H1 (cell line): ENCODE measurements at regions not wholly inside any gene's neighbourhood (a gene's known extent, or its start where the extent isn't known, plus 50 kb on each side); places are given as distances from the start of the nearest gene placed in this dataset.

Source experiments
- CTCF ChIA-PET: fragments of 300-600 bp; sonication (Branson Sonifier 250); formaldehyde crosslinking; loops from one replicate; lab custom pipeline; 2021; ENCODE audit not compliant: partially characterized antibody; lab: Charles Lee
- POLR2A ChIA-PET: fragments of 300-600 bp; sonication (Branson Sonifier 250); formaldehyde crosslinking; loops from one replicate; lab custom pipeline; 2021; ENCODE audit warnings: inconsistent platforms; ENCODE audit not compliant: partially characterized antibody; lab: Charles Lee
- DNase-seq, 2 experiments: peaks; one replicate each; pipeline versions ENCODE4 v3.0.0 to v3.0.0-alpha.2; 2010 to 2022; ENCODE audit warnings: low spot score in 2 of 2, low read depth in 1 of 2, mixed read lengths in 1 of 2
- FAIRE-seq: peaks from 2 replicates; lab custom pipeline; 2011; peaks lifted over from hg19 to GRCh38; lab: Jason Lieb, UNC
- H2AFZ ChIP-seq: 2 replicates; pipeline ENCODE4 v1.8.1; 2012; ENCODE audit warnings: low read length, inconsistent platforms
- H2AK5ac ChIP-seq: 2 replicates; pipeline ENCODE4 v1.6.1; 2013; ENCODE audit warnings: low read depth, low read length
- H2BK120ac ChIP-seq: replicated peaks from 2 replicates; pipeline ENCODE3; 2013; ENCODE audit warnings: low read depth, low read length, inconsistent platforms
- H2BK12ac ChIP-seq: 2 replicates; pipeline ENCODE4 v1.6.1; 2013; ENCODE audit warnings: low read depth, low read length
- H2BK15ac ChIP-seq: 2 replicates; pipeline ENCODE4 v1.6.1; 2013; ENCODE audit warnings: low read length
- H2BK20ac ChIP-seq: 2 replicates; pipeline ENCODE4 v1.6.1; 2013; ENCODE audit warnings: low read length
- H2BK5ac ChIP-seq: 2 replicates; pipeline ENCODE4 v1.6.1; 2013; ENCODE audit warnings: low read depth, low read length
- H3K14ac ChIP-seq: 2 replicates; pipeline ENCODE4 v1.6.1; 2013; ENCODE audit warnings: inconsistent platforms; ENCODE audit not compliant: insufficient read length
- H3K18ac ChIP-seq: 2 replicates; pipeline ENCODE4 v1.6.1; 2013; ENCODE audit warnings: low read length; ENCODE audit errors: extremely low read depth
- H3K23ac ChIP-seq: 2 replicates; pipeline ENCODE4 v1.6.1; 2013; ENCODE audit warnings: inconsistent platforms; ENCODE audit not compliant: insufficient read length
- H3K23me2 ChIP-seq: 2 replicates; pipeline ENCODE4 v1.6.1; 2013; ENCODE audit warnings: low read depth, low read length
- H3K27ac ChIP-seq: 2 replicates; pipeline ENCODE4 v1.6.1; 2011; ENCODE audit warnings: low read depth, low read length, inconsistent platforms
- H3K27me3 ChIP-seq, 4 experiments: replicated peaks in 1 of 4; 1 replicate in 1 of 4; 2 replicates in 3 of 4; pipeline versions ENCODE4 v1.6.1 to v1.8.1; 2011 to 2013; ENCODE audit warnings: low read length in 3 of 4, mild to moderate bottlenecking in 3 of 4, inconsistent platforms in 2 of 4, mixed read lengths in 2 of 4, moderate library complexity in 1 of 4; ENCODE audit not compliant: control insufficient read depth in 3 of 4, insufficient read depth in 3 of 4; ENCODE audit errors: extremely low read depth in 1 of 4
- H3K36me3 ChIP-seq, 4 experiments: 2 replicates each; pipeline versions ENCODE4 v1.6.1 to v1.8.1; 2011 to 2013; ENCODE audit warnings: mild to moderate bottlenecking in 4 of 4, low read length in 3 of 4, moderate library complexity in 2 of 4, control low read depth in 1 of 4, inconsistent platforms in 1 of 4; ENCODE audit not compliant: insufficient read depth in 4 of 4, control insufficient read depth in 2 of 4
- H3K4ac ChIP-seq: replicated peaks from 2 replicates; pipeline ENCODE3; 2013; ENCODE audit warnings: low read length, low read depth, mixed read lengths, inconsistent platforms; ENCODE audit not compliant: insufficient read length
- H3K4me1 ChIP-seq, 4 experiments: replicated peaks in 1 of 4; 1 replicate in 1 of 4; 2 replicates in 3 of 4; pipeline versions ENCODE4 v1.6.1 to v1.8.1; 2011 to 2013; ENCODE audit warnings: low read length in 3 of 4, inconsistent platforms in 2 of 4, mixed read lengths in 1 of 4; ENCODE audit not compliant: insufficient read depth in 4 of 4, control insufficient read depth in 3 of 4
- H3K4me2 ChIP-seq, 2 experiments: 2 replicates each; pipeline versions ENCODE4 v1.6.1 to v1.8.1; 2011 to 2013; ENCODE audit warnings: low read depth in 2 of 2, low read length in 2 of 2, control low read depth in 1 of 2, inconsistent platforms in 1 of 2, mild to moderate bottlenecking in 1 of 2; ENCODE audit not compliant: insufficient read depth in 1 of 2
- H3K4me3 ChIP-seq, 4 experiments: fragments of 200-600, 300-600 bp in 1 of 4; sonication (generic), shearing (Covaris generic), sonication (Bioruptor Twin) in 1 of 4; 2 replicates each; pipeline versions ENCODE4 v1.5.1 to v1.8.1; 2011 to 2016; ENCODE audit warnings: low read length in 4 of 4, low read depth in 3 of 4, control low read depth in 2 of 4, inconsistent platforms in 2 of 4, mild to moderate bottlenecking in 2 of 4, mixed read lengths in 1 of 4, moderate library complexity in 1 of 4; ENCODE audit not compliant: insufficient read depth in 2 of 4; ENCODE audit errors: extremely low read depth in 1 of 4
- H3K56ac ChIP-seq: replicated peaks from 2 replicates; pipeline ENCODE3; 2013; ENCODE audit warnings: low read depth, mild to moderate bottlenecking, mixed read lengths, low read length, inconsistent platforms; ENCODE audit not compliant: insufficient read length
- H3K79me1 ChIP-seq: 2 replicates; pipeline ENCODE4 v1.6.1; 2013; ENCODE audit warnings: low read depth, low read length, control low read depth
- H3K79me2 ChIP-seq, 2 experiments: 2 replicates each; pipeline versions ENCODE4 v1.6.1 to v1.8.1; 2012 to 2013; ENCODE audit warnings: low read length in 2 of 2, mild to moderate bottlenecking in 2 of 2, inconsistent platforms in 1 of 2; ENCODE audit not compliant: insufficient read depth in 2 of 2, control insufficient read depth in 1 of 2
- H3K9ac ChIP-seq, 4 experiments: replicated peaks in 1 of 4; 1 replicate in 1 of 4; 2 replicates in 3 of 4; pipeline versions ENCODE4 v1.6.1 to v1.8.1; 2011 to 2013; ENCODE audit warnings: low read depth in 3 of 4, low read length in 3 of 4, control low read depth in 2 of 4, mild to moderate bottlenecking in 2 of 4, moderate library complexity in 2 of 4, inconsistent platforms in 1 of 4; ENCODE audit errors: extremely low read depth in 1 of 4
- H3K9me3 ChIP-seq, 2 experiments: 2 replicates each; pipeline versions ENCODE4 v1.6.1 to v1.8.1; 2012 to 2013; ENCODE audit warnings: mild to moderate bottlenecking in 2 of 2, moderate library complexity in 2 of 2, control low read depth in 1 of 2, inconsistent platforms in 1 of 2, low read depth in 1 of 2, low read length in 1 of 2, mixed read lengths in 1 of 2; ENCODE audit not compliant: insufficient read depth in 2 of 2
- H4K20me1 ChIP-seq, 2 experiments: replicated peaks in 1 of 2; 2 replicates each; pipeline versions ENCODE3 to v1.8.1; 2011 to 2013; ENCODE audit warnings: inconsistent platforms in 2 of 2, low read length in 2 of 2, mild to moderate bottlenecking in 1 of 2; ENCODE audit not compliant: insufficient read depth in 2 of 2, control insufficient read depth in 1 of 2
- H4K5ac ChIP-seq: 2 replicates; pipeline ENCODE4 v1.6.1; 2013; ENCODE audit warnings: low read length, low read depth, mixed read lengths, inconsistent platforms; ENCODE audit not compliant: insufficient read length
- H4K8ac ChIP-seq: 2 replicates; pipeline ENCODE4 v1.8.0; 2013; ENCODE audit warnings: mild to moderate bottlenecking, moderate library complexity, low read length, inconsistent platforms; ENCODE audit not compliant: insufficient read depth; ENCODE audit errors: extremely low read depth
- H4K91ac ChIP-seq: replicated peaks from 2 replicates; pipeline ENCODE3; 2013; ENCODE audit warnings: low read length, mixed read lengths, inconsistent platforms; ENCODE audit not compliant: insufficient read length
- ASH2L ChIP-seq: fragments of 200-600, 300-600 bp; sonication (generic); IDR thresholded peaks from one replicate; pipeline ENCODE4 v1.7.1; 2017; ENCODE audit warnings: low read length
- JUN ChIP-seq: IDR thresholded peaks from 2 replicates; pipeline ENCODE4 v1.6.1; 2011; ENCODE audit warnings: low read depth, mild to moderate bottlenecking, improper control_type of control experiment, low read length
- JUND ChIP-seq: IDR thresholded peaks from 2 replicates; pipeline ENCODE4 v1.6.1; 2011; ENCODE audit warnings: mild to moderate bottlenecking, improper control_type of control experiment, low read length
- KDM4A ChIP-seq: IDR thresholded peaks from one replicate; pipeline ENCODE4 v1.7.1; 2012; ENCODE audit warnings: low read depth, mild to moderate bottlenecking, moderate library complexity, low read length, inconsistent platforms; ENCODE audit not compliant: severe bottlenecking
- RBBP5 ChIP-seq: IDR thresholded peaks from 2 replicates; pipeline ENCODE4 v1.7.1; 2012; ENCODE audit warnings: low read depth, mild to moderate bottlenecking, inconsistent platforms, low read length, moderate library complexity, borderline replicate concordance
- SIRT6 ChIP-seq: IDR thresholded peaks from one replicate; pipeline ENCODE4 v1.7.1; 2012; ENCODE audit warnings: low read length, inconsistent platforms
- SP1 ChIP-seq: IDR thresholded peaks from 2 replicates; pipeline ENCODE4 v1.6.1; 2011; ENCODE audit warnings: low read depth, low read length
- TAF1 ChIP-seq: IDR thresholded peaks from 2 replicates; pipeline ENCODE4 v1.6.1; 2011; ENCODE audit warnings: mild to moderate bottlenecking, low read depth, low read length
- TBP ChIP-seq: IDR thresholded peaks from 2 replicates; pipeline ENCODE4 v1.6.1; 2011; ENCODE audit warnings: low read depth, low read length, improper control_type of control experiment
- WGBS, 2 experiments: shearing (Covaris generic) in 1 of 2; methylation state at CpG; one replicate each; pipeline versions ENCODE4 v1.1.6 to v1.1.7; 2013 to 2015; ENCODE audit warnings: low lambda C conversion rate in 2 of 2, mixed read lengths in 2 of 2, inconsistent platforms in 1 of 2, low coverage in 1 of 2, missing lambda C conversion rate in 1 of 2; ENCODE audit not compliant: insufficient replicate concordance in 2 of 2, insufficient coverage in 1 of 2, insufficient read length in 1 of 2; ENCODE audit errors: extremely low coverage in 1 of 2, missing lambda C conversion rate in 1 of 2; 5-methylcytosine and 5-hydroxymethylcytosine counted together
- TF ChIP-seq, protein P1 (sequence below): IDR thresholded peaks from 2 replicates; pipeline ENCODE4 v1.6.1; 2012; ENCODE audit warnings: inconsistent platforms

- Histone ChIP-seq H3K18ac (no peak overlapping the region), H4K91ac (no peak overlapping the region), H3K9me3 (peaks cover 9 to 48% of the 10 kb centered on the region in 2 experiments; a peak in 3 of 4 replicates), H2BK15ac (no peak overlapping the region), H3K4ac (no peak overlapping the region), H3K27ac (no peak overlapping the region), H3K14ac (no peak overlapping the region), H2BK120ac (no peak overlapping the region), H3K4me3 (no peak overlapping the region), H2BK12ac (no peak overlapping the region), H2BK5ac (no peak overlapping the region), H2AFZ (no peak overlapping the region), H3K4me1 (no peaks in the 10 kb centered on the region), H3K79me2 (no peaks in the 10 kb centered on the region), H3K79me1 (no peaks in the 10 kb centered on the region), H3K23ac (no peak overlapping the region), H3K23me2 (no peaks in the 10 kb centered on the region), H4K20me1 (no peaks in the 10 kb centered on the region), H4K5ac (no peak overlapping the region), H3K9ac (no peak overlapping the region), H3K36me3 (no peaks in the 10 kb centered on the region), H3K56ac (no peak overlapping the region), H3K4me2 (no peak overlapping the region), H2AK5ac (no peak overlapping the region), H2BK20ac (no peak overlapping the region), H4K8ac (no peak overlapping the region), H3K27me3 (no peaks in the 10 kb centered on the region)
- 94% methylated on average over 31 of the region's 31 CpGs; no CpG with 5 or more reads in 1 of the 2 experiments for WGBS, 2 experiments
- FAIRE-seq (no peak), DNase-seq (no peak)
- TF ChIP-seq, protein P1, sequence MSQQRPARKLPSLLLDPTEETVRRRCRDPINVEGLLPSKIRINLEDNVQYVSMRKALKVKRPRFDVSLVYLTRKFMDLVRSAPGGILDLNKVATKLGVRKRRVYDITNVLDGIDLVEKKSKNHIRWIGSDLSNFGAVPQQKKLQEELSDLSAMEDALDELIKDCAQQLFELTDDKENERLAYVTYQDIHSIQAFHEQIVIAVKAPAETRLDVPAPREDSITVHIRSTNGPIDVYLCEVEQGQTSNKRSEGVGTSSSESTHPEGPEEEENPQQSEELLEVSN: no peak
- TF ChIP-seq TAF1 (no peak), TBP (no peak), JUN (no peak), JUND (no peak), SIRT6 (no peak), RBBP5 (no peak), SP1 (no peak), ASH2L (no peak), KDM4A (no peak)
- ChIA-PET POLR2A (no interaction called here), CTCF (no interaction called here)
These were observed 100.7 kb upstream of the OR4C13 start for GRCh38 chr11:49851511-49851910.
